NCI-H128 (cell line): ENCODE measurements at regions not wholly inside any gene's neighbourhood (a gene's known extent, or its start where the extent isn't known, plus 50 kb on each side); places are given as distances from the start of the nearest gene placed in this dataset.
A peak's percentile ranks its signal among the peaks of the same experiment; 100 is the strongest.
"Not testable (repeated sequence)": the region's sequence is repeated elsewhere in the genome, so short reads cannot be mapped to it uniquely, and the experiment has no call there.

Source experiments
- DNase-seq: peaks from one replicate; lab custom pipeline; 2025; ENCODE audit not compliant: unreplicated experiment; lab: John Stamatoyannopoulos, UW

DNA sequence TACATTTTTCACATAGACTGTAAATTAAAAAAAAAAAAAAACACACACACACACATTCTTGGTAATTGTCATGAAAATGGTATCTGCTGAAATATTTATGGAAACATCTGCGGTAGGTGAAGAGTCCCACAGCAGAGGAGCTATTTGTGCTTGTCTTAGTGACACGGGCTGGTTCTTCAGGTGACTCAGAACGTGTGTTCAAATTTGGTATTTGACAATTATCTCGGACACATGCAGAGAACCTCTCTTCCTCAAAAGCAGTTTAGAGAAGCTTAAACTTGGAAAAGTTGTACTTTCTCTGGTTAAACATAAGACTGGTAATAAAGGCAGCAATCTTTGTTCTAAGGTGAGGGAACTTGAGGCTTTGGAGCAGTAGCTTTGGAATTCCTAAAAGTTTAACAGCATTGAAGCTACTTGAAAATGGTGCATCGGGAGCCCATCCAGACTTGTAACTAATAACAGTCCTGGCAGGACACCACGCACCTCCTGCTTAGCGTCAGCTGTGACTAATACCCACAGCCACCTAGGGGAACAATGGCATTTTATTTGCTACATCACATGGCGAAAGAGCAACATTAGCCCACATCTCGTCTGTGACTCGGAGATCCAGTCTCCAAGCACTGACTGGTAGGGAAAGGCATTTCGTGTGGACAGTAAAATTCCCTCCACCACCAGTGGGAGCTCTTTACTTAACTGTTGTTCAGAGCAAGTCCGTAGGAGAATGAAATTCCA lies 1505.1 kb upstream of the SLC10A2 start:
- DNase-seq: peak; percentile 32

DNA sequence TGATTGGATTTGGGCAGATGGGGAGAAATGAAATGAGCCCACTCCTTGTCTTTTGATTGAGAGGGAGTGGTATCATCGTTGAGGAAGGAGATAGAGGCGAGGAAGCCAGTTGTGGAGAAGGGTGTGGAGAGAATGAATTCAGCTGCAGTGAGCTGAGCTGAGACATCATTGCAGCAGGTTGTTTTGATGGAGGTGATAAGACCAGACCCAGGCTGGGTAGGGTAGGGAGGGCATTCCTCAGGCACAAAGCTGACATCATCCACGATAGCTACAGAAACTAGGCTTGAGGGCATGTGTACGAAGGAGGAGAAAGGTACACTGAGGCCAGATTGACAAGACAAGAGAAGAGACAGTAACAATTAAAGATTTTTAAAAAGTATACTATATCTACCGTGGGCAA lies 1500.9 kb upstream of the SLC10A2 start:
- DNase-seq: no peak

DNA sequence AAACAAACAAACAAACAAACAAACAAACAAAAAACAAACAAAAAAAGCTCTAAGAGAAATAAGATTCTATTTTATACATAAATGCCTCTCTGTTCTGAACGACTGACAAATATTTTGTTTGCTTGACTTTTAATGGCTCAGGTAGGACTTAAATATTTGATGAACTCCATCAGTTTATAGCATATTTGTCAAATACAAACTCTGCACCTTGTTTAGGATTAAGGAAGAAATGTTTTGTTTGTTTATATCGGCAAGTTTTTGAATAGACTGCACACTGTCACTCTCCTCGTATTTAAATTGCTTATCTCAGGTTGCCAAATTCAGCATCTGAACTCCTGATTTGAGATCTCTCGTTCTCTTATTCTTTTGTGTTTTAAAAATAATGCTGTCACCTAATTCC lies 1499.7 kb upstream of the SLC10A2 start:
- no peak for DNase-seq

DNA sequence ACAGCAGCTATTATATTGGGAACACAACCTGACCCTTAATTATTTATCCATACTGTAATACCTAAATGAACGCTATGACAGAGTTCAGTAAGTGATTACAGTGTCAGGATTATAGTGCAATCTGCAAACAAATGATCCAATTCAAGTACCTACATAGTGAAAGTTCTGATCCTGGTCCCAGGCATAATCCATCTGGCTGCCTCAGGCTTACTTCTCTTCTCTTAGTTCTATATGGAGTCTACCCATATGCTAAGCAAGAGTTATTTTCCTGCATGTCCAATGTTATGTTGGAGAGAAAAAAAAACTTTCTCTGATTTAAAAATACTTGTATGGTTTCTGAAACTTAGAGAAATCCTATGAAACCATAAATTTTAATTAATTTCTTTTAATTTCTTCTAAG lies 1487.7 kb upstream of the SLC10A2 start:
- DNase-seq: no peak

DNA sequence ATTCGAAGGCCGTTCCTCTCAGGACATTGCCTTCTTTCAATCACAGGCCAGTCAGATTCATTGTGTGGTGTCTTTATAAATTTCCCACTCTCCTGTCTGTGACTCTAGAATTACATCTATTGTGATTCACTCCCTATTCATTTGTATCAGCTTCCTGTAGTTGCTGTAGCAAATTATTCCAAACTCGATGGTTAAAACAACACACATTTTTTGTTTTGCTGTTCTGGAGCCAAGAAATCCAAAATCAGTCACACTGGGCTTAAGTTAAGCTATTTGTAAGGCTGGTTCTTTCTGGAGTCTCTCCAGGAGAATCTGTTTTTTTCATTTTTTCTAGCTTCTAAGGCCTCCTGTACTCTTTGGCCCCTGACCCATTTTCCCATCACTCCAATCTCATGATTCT lies 1487.0 kb upstream of the SLC10A2 start:
- DNase-seq: no peak

DNA sequence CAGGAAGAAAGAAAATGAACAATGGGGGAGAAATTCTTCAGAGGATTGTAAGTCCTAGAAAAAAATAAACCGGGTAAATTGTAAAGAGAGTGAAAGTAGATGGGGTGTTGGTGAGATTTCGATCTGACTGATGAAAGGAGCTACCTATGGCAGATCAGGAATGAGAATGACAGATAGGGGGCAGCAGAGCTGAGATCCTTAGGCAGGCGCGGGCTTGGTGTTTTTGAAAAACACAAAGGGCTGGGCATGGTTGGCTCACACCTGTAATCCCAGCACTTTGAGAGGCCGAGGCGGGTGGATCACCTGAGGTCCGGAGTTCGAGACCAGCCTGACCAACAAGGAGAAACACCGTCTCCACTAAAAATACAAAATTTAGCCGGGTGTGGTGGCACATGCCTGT lies 1468.6 kb upstream of the SLC10A2 start:
- no peak for DNase-seq

DNA sequence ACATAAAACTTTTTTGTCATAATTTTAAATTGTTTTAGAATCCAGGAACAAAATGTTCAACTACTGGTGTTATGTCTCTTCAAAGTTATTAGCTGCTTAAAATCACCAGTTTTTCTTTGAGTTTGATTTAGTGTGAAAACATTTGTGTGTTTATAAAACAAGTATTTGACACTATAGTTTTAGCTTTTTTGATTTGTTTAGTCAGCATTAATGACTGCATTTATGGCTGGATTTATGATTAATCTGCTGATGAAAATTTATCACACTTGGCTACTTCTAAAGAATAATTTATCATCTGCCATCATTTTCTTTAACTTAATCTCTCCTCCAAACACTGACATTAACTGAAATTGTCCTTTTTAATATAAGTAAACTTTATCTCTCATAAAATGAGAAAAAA lies 1465.9 kb upstream of the SLC10A2 start:
- DNase-seq: no peak

DNA sequence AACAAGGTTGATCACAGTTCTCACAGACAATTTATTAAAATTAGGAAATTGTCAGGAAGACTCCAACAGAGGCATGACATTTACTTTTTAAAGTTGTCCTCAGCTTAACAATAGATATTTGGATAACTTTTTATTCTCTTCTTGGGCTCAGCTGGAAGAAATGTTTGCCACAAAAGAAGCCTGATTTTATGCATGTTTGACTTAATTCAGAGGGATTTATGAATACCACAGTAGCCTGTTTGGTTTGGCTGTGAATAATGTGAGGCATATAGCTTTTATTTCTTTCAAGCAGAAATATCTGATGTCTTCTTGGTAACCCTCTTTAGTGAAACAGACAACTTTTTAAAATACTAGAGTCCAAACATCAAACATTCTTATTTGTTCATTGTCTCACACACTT lies 1464.5 kb upstream of the SLC10A2 start:
- DNase-seq: no peak

DNA sequence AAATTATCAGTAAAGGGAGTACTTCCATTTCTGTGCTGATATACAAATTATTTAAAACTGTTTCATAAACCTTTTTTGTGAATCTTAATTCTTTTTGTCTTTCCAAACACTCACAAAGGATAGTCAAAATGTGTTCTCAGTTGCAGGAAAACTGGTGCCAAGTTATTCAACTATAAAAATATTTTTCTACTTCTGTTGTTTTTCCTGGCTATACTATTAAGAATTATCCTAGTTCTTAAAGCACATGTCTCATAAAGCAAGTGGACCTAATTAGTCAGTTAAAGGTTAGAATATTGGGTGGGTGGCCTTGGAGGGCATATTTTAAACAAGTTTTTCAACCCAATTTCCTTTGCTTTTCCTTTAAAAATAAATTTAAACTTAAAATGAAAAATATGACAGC lies 1460.3 kb upstream of the SLC10A2 start:
- no peak for DNase-seq

DNA sequence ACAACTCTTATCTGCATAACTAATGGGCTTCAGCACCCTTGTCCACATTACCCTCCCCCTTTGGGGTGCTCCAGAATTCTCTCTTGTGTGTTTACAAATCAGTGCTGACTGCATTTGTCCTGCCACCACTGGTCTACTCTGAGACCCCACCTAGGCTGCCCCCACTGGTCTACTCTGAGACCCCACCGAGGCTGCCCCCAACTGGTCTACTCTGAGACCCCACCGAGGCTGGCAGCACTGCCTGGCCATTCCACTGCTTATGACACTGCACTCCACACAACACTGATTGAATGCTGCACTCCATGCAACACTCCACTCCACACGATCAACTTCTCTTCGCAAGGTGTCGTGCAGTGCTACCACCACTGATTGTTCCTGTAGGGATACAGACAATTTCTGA lies 1459.2 kb upstream of the SLC10A2 start:
- DNase-seq: no peak

DNA sequence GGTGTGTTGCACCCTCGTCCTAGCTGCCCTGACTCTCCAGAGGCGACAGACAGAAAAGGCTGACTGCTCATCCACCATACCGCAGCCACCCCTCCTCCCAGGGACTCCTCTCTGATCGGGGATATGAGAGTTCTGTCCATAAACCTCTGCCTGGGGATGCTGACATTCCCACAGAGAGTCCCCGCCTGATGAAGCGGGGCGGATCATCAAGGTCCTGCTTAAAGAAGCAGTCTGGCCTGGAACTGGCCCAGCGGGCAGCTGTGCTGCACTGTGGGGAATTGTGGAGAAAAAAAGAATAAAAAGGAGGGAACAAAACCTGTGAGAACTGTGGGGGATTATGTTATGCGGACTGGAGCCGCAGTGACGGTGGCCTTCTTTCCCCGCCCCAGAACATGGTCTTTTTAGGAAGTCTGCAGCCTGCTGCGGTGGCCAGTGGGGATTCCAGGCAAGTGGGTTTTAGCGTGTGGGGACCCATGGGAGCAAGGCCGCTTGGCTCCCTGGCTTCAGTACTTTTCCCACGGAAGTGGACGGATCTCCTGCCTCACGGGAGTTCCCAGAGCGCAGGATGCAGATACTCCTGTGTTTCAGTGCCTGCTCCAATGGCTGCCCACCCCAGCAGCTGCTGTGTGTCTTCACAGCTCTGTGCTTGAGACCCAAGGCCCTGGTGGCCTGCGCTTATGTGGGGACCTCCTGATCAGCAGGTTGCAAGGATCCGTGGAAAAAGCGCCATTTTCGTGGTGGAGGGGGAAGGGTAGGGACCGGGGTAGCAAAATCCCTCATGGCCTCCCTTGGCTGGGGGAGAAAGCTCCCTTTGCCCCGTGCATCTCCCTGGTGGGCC lies 1456.2 kb upstream of the SLC10A2 start:
- no peak for DNase-seq

DNA sequence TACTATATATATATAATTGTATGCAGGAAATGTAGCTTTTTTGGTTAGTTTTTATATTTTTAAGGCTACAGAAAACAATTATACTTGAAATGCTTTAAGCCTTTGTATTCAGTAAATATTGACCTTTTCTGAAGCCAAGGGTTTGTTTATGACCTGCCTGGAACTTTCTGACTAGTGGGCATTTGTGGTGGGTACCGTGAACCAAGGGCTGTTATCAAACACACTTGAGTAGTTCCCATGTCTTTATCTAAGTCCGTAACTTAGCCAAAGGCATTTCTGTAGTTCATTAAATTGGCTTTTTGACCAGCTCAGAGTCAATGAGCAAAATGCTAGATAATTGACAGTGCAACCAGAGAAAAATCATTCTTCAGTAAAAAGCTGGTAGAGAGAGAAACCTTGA lies 1444.2 kb upstream of the SLC10A2 start:
- DNase-seq: no peak

DNA sequence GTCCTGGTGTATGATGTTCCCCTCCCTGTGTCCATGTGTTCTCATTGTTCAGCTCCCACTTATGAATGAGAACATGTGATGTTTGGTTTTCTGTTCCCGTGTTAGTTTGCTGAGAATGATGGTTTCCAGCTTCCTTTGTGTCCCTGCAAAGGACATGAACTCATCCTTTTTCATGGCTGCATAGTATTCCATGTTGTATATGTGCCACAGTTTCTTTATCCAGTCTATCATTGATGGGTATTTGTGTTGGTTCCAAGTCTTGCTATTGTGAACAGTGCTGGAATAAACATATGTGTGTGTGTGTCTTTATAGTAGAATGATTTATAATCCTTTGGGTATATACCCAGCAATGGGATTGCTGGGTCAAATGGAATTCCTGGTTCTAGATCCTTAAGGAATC lies 1427.3 kb upstream of the SLC10A2 start:
- not testable (repeated sequence) for DNase-seq

DNA sequence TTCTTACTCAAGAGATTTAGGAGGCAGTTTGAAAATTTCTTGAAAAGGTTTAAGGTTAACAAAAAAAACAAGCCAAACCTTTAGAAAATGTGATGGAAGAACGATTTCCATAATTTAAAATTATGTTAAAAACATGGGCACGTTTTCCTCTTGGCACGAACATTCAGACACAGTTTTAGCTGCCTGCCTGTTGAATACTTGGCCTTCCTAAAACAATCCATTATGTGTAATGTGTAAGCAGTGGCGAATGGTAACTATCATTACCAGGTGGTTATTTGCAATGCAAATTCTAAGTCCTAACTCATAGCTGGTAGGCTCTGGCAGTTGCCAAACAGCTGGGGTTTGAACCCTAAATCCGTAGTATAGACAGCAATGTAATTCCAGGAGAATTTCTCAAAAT lies 1425.7 kb upstream of the SLC10A2 start:
- no peak for DNase-seq

DNA sequence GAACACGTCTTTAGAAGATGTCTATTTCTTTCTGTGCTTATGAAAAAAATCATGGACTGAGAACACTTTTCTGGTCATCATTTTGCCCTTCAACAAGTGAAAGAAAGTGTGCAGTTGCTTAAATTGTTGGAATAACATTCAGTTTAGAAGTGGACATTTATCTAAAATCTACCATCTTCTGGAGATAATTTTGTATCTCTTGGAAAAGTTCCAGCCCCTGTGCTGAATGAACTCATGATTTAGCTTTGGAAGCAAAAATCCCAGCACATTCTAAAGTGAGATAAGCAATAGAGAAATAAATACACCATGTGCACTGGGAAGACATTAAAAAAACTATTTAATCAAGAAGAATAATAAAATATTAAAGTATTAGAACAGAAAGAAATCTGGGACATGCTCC lies 1420.8 kb upstream of the SLC10A2 start:
- DNase-seq: no peak

DNA sequence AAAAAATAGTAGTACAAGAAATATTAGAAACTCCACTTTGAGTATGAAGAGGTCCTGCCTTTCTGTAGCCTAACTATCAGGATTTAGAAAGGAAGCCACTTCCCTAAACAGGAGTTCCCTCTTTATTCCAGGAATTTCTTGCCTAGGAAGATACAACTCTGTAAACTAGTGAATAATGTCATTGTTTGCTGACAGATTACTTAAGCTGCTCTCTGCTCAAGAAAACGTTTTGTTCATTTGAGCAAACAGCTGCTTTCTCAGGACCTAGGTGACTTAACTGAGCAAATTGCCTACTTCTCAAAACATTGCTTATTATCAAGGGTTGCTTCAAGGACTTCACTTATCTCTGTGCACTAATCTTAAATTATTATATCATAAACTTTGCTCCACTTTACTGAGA lies 1419.4 kb upstream of the SLC10A2 start:
- no peak for DNase-seq

DNA sequence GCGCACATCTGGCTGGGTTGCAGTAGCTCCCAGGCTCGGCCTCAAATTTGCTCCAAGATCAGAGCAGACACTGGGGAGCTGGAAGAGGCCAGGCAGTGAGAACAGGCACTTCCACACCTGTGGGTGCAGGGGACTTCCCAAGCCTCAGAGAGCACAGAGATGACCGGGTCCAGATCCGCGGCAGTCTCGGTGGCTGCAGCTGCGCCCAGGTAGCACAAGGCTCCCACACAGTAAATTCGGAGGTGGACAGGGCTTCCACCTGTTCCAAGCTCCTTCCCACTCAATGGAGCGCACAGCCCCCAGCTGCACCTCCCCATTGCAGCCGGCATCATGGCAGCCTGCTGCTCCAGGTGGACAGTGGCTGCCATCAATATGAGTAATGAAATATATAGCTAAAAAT lies 1417.4 kb upstream of the SLC10A2 start:
- DNase-seq: no peak

DNA sequence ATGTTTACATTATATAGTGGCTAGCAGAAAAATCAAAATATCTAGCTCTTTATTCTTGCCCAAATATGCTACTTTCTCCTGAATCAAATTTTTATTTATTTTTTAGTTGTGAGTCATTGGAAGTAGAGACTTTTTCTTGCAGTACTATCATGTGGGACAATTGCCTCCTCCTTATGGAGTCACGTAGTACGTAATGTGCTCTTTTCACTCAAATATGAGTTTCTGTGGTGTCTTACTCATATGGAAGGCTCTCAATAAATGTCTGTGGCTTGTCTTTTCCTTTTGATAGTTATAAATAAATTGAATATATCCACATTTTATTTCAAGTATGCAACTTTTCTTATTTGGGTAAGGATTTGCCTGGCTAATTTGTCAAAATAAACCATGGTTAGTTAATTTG lies 1411.0 kb upstream of the SLC10A2 start:
- no peak for DNase-seq

DNA sequence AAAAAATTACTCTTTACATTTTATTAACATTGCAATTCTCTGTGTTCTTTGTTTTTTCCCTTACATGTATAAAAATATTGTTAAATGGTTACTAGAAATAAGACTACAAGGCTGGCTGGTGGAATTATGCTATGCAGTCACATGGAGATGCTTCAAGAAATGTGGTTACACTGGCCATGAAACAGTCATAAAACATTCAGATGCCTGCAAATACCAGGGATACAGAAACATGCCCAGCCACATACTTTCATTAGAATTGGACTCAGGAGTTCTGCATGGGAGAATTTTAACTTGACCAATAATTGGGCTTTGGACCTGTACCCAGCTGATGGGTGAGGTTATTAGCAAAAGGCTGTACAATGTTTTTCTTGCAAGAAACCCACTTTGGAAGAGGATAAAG lies 1407.7 kb upstream of the SLC10A2 start:
- no peak for DNase-seq

DNA sequence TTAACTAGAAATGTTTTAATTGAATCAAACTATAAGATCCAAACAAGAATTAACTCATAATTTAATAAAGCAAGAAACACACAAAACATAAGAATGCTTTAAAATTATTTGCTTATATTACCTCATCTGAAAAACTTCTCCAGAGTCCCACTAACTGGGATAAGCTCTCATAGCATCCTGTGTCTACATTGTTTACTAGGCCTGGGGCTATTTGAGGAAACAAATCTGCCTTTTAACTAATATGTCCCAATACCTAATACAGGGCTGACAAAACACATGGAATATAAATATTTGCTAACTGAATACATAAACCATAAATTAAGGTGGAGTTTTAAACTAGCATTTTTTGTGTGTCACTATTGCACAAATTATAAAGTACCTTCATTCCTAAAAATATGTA lies 1399.8 kb upstream of the SLC10A2 start:
- no peak for DNase-seq

DNA sequence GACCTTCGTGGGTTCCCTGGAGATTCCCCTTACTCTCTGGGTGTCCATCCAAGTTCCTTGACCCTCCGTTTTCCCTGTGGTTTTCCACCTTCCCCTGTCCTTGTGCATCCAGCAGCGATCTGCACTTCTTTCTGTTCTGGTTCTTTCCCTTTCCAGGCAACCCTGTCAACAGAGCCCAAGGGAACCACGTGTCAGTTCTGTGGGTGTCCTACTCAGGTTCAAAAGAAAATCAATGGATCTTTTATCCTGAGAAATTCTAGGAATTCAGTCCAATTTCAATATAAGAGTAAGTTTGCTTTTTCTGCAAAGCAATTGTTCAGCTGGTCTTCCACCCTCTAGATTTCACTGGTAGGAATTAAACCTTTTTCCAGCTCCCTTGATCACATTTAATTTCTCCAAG lies 1394.8 kb upstream of the SLC10A2 start:
- no peak for DNase-seq

DNA sequence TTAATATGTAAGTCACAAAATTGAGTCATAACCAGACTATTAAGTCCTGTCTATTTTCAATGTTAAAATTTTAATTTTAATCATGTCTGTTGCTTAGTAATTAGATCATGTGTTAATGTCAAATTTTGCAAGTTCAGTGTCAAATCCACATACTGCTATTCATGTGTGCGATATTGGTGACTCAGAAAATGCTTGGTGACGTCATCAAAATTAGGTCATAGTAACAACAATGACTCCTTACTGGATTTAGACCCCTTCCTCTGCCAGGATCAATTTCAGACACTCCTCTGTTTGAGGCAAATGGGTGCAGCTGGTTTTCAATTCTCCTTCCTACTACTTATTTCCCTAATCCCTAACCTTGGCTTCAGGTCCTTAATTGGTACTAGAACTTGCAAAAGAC lies 1394.3 kb upstream of the SLC10A2 start:
- DNase-seq: no peak

DNA sequence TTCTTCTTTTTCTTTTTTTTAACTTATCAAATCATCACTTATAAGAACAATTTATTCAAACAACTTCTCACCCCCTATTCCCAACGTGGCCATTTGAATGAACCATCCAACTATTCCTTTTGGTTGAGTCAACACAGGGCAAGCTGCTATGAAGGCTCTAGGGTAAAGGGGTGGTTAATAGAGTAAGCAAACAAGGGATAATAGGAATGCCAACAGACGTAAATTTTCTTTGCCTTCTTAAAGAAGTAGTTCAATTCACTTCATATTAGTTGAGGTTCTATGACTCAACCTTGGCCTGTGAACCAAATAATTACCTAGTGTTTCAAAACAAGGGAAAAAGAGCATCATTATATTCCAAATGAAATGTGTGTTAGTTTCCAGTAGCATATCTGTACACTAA lies 1383.8 kb upstream of the SLC10A2 start:
- no peak for DNase-seq
